ENCODE measurements at regions not wholly inside any gene's neighbourhood (a gene's known extent, or its start where the extent isn't known, plus 50 kb on each side); places are given as distances from the start of the nearest gene placed in this dataset.

DNA sequence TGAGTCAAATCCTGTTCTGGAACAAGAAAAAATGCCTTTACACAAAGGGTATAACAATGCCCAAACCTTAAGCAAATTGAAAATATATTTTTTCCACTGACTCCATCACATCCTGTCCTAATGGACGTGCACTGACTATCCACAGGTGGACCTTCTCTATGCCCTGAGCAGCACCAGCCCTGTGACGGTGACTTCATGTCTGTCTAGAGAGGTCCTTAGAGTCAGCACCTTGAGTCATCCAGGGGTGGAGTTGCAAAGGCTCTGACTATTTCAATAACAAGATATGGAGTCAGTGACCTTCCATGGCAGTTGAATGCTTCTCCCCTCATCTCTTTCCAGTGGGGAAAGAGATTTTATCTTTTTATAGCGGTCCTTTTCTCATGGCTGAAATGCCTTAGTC, 78.0 kb downstream of the YIPF5 start:
- Histone ChIP-seq H3K27ac (ENCODE audit: low read depth, low read length) (no peak overlapping the region), H3K9me3 (ENCODE audit: control insufficient read depth, insufficient read depth, low read length) (no peaks in the 10 kb centered on the region), H3K27me3 (ENCODE audit: control insufficient read depth, insufficient read depth, low read length) (peaks cover 58% of the 10 kb centered on the region), H3K36me3 (ENCODE audit: control insufficient read depth, insufficient read depth, low read length) (no peaks in the 10 kb centered on the region), H3K9ac (ENCODE audit: low read depth, low read length) (no peak overlapping the region), H3K4me1 (ENCODE audit: control insufficient read depth, insufficient read depth, low read length) (peaks cover 15% of the 10 kb centered on the region), H3K4me3 (ENCODE audit: low read depth, low read length) (no peak overlapping the region)

DNA sequence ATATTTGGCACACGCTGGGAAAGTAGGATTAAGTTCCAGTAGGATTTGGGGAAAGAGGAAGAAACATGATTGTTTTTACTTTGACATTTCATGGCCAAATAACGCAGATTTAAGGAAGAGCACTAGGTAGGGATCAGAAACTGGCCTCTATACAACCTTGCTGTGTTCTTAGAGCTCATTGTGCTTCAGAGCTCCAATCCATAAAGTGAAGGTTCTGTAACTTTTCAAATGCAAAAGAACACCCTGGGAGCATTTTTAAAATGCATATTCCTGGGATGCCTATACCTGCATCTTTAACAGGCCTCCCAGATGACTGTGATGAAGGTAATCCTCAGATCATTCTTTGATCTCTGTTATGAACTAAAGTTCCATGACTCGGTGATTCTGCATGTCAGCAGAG, 77.1 kb downstream of the YIPF5 start:
- H3K4me3 ChIP-seq (ENCODE audit: low read depth, low read length) = no peak overlapping the region
- H3K27ac ChIP-seq (ENCODE audit: low read depth, low read length) = no peak overlapping the region
- no peak overlapping the region for H3K9ac ChIP-seq (ENCODE audit: low read depth, low read length)
- H3K4me1 ChIP-seq (ENCODE audit: control insufficient read depth, insufficient read depth, low read length) = peaks cover 15% of the 10 kb centered on the region
- peaks cover 58% of the 10 kb centered on the region for H3K27me3 ChIP-seq (ENCODE audit: control insufficient read depth, insufficient read depth, low read length)
- H3K36me3 ChIP-seq (ENCODE audit: control insufficient read depth, insufficient read depth, low read length) = no peaks in the 10 kb centered on the region
- no peaks in the 10 kb centered on the region for H3K9me3 ChIP-seq (ENCODE audit: control insufficient read depth, insufficient read depth, low read length)

DNA sequence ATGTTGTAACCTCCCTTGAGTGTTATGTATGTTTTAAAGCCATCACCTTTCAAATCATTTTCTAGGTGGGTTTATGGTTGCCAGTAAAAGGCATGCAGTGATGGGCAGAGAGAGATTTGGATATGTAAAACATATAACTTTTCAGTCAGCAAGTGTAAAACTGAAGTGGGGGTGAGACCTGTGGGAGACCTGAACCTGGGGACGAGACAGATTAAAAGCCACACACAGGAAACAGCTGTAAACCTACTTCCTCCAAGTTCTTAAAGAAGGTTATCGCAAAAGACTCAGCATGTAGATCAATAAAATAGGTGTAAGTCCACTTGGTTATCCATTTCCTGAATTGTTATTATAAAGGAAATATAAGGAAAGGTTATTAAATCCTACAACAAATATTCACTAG, 76.6 kb downstream of the YIPF5 start:
- H3K27me3 ChIP-seq (ENCODE audit: control insufficient read depth, insufficient read depth, low read length) = peaks cover 58% of the 10 kb centered on the region
- peaks cover 15% of the 10 kb centered on the region for H3K4me1 ChIP-seq (ENCODE audit: control insufficient read depth, insufficient read depth, low read length)
- H3K27ac ChIP-seq (ENCODE audit: low read depth, low read length) = no peak overlapping the region
- no peak overlapping the region for H3K9ac ChIP-seq (ENCODE audit: low read depth, low read length)
- no peak overlapping the region for H3K4me3 ChIP-seq (ENCODE audit: low read depth, low read length)
- H3K9me3 ChIP-seq (ENCODE audit: control insufficient read depth, insufficient read depth, low read length) = no peaks in the 10 kb centered on the region
- no peaks in the 10 kb centered on the region for H3K36me3 ChIP-seq (ENCODE audit: control insufficient read depth, insufficient read depth, low read length)

DNA sequence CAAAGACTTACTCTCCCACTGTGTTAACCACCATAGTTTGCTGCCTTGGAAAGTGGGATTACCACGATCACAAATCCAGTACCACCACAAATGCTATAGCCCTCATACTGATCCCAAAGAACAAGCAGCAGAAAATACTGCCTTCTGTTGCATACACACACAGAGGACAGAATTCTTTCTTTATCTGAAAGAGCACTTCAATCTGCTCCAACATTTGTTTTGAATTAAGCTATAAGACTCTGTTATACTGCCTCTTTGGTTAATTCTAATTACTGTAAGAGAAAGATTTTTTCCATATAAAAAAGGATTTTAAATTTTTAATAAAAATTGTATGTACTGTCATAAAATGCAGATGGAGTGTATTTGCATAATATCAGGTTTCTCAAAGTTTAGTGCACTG, 69.8 kb downstream of the YIPF5 start:
- Histone ChIP-seq H3K4me3 (ENCODE audit: low read depth, low read length) (no peak overlapping the region), H3K36me3 (ENCODE audit: control insufficient read depth, insufficient read depth, low read length) (no peaks in the 10 kb centered on the region), H3K27ac (ENCODE audit: low read depth, low read length) (no peak overlapping the region), H3K27me3 (ENCODE audit: control insufficient read depth, insufficient read depth, low read length) (no peaks in the 10 kb centered on the region), H3K9ac (ENCODE audit: low read depth, low read length) (no peak overlapping the region), H3K9me3 (ENCODE audit: control insufficient read depth, insufficient read depth, low read length) (no peaks in the 10 kb centered on the region), H3K4me1 (ENCODE audit: control insufficient read depth, insufficient read depth, low read length) (no peaks in the 10 kb centered on the region)

DNA sequence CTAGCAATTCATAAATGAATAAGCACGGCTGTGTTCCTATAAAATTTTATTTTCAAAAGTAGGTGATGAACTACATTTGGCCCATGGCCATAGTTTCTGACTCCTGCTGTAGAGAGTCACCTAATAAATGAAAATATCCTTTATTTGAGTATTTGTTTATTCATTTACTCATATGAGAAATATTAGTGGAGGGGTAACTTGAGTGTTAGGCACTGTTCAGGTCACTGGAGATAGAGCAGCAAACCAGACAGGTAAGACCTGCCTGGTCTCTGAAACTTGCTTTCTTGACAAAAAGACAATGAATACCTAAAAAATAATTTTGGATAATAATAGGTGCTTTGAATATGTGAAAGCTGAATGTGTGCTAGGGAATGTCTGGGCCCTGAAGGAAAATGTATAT, 68.8 kb downstream of the YIPF5 start:
- H3K9ac ChIP-seq (ENCODE audit: low read depth, low read length) = no peak overlapping the region
- H3K27ac ChIP-seq (ENCODE audit: low read depth, low read length) = no peak overlapping the region
- no peaks in the 10 kb centered on the region for H3K9me3 ChIP-seq (ENCODE audit: control insufficient read depth, insufficient read depth, low read length)
- H3K4me1 ChIP-seq (ENCODE audit: control insufficient read depth, insufficient read depth, low read length) = no peaks in the 10 kb centered on the region
- H3K36me3 ChIP-seq (ENCODE audit: control insufficient read depth, insufficient read depth, low read length) = no peaks in the 10 kb centered on the region
- no peak overlapping the region for H3K4me3 ChIP-seq (ENCODE audit: low read depth, low read length)
- no peaks in the 10 kb centered on the region for H3K27me3 ChIP-seq (ENCODE audit: control insufficient read depth, insufficient read depth, low read length)

DNA sequence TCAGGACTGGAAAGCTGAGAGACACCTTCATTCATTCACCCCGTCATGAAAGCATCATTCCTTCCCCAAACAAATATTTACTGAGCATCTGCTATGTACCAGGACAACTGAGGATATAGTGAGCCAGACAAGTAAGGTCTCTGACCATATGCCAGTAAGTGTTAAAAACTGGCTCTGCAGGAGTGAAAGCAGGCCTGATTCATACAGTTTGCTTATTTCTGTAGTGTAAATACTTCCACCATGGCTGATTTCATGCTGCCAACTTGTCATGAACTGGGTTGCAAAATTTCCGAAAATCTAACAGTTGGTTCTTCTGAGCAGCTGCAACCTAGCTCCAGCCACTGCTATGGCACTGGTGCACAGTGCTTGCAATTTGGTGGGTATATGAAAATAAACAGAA, 68.1 kb downstream of the YIPF5 start:
- no peak overlapping the region for H3K9ac ChIP-seq (ENCODE audit: low read depth, low read length)
- no peaks in the 10 kb centered on the region for H3K4me1 ChIP-seq (ENCODE audit: control insufficient read depth, insufficient read depth, low read length)
- no peaks in the 10 kb centered on the region for H3K36me3 ChIP-seq (ENCODE audit: control insufficient read depth, insufficient read depth, low read length)
- no peaks in the 10 kb centered on the region for H3K9me3 ChIP-seq (ENCODE audit: control insufficient read depth, insufficient read depth, low read length)
- H3K27me3 ChIP-seq (ENCODE audit: control insufficient read depth, insufficient read depth, low read length) = no peaks in the 10 kb centered on the region
- no peak overlapping the region for H3K4me3 ChIP-seq (ENCODE audit: low read depth, low read length)
- no peak overlapping the region for H3K27ac ChIP-seq (ENCODE audit: low read depth, low read length)

DNA sequence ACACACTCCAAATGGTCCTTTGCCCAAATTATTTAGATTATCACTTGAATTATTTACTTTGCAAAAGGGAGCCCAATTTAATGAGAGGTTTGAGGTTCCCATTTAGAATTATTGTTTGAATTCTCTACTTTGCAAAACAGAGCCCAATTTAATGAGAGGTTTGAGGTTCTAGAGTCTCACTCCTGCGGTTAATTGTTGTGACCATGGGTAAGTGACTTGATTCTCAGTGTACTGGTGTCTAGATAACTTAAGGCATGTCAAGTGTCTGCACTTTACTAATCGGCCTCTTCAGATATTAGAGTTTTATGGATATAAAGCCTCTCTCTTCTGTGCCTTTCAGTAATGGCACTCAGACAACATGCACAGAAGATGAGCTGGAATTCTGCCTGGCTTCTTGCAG, 67.5 kb downstream of the YIPF5 start:
- H3K4me1 ChIP-seq (ENCODE audit: control insufficient read depth, insufficient read depth, low read length) = no peaks in the 10 kb centered on the region
- no peak overlapping the region for H3K4me3 ChIP-seq (ENCODE audit: low read depth, low read length)
- H3K27me3 ChIP-seq (ENCODE audit: control insufficient read depth, insufficient read depth, low read length) = no peaks in the 10 kb centered on the region
- no peaks in the 10 kb centered on the region for H3K36me3 ChIP-seq (ENCODE audit: control insufficient read depth, insufficient read depth, low read length)
- no peak overlapping the region for H3K9ac ChIP-seq (ENCODE audit: low read depth, low read length)
- no peaks in the 10 kb centered on the region for H3K9me3 ChIP-seq (ENCODE audit: control insufficient read depth, insufficient read depth, low read length)
- H3K27ac ChIP-seq (ENCODE audit: low read depth, low read length) = no peak overlapping the region

DNA sequence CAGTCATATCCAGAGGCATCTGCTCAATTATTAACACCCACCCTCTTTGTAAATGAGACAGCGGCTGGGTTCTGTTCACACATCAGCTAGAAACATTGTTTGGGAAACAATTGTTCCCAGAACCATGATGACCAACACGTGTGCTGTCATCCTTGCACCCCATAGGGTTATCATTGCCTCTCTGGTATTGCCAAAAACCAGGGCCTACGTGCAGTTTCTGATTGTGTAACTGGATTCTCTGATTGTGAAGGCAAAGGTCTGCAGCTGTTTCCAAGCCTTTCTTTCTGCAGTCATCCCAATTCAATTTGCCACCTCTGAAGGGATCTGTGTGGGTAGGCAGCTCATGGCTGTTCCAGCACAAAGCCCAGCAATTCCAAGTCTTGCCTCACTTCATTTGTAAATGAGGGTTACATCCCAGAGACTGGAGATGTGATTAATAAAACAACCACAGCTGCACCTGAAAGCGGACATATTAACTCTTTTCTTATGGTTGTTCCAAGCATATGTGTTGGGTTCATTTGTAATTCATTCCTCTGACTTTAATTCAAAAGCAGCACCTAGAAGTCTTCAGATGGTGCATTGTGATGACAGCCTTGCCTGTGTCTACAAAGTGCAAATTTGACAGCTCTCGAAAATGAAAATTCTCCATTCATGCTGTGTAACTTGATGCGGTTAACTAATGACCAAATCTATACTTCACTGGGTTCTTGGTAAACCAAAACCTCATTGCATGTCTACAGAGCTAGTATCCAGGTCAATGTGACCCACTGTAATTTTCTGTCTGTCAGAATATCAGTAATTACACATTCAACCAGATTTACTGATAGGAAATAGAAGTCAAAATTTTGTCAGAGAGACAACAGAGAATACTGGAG, 66.6 kb downstream of the YIPF5 start:
- Histone ChIP-seq H3K9me3 (ENCODE audit: control insufficient read depth, insufficient read depth, low read length) (no peaks in the 10 kb centered on the region), H3K27ac (ENCODE audit: low read depth, low read length) (no peak overlapping the region), H3K36me3 (ENCODE audit: control insufficient read depth, insufficient read depth, low read length) (no peaks in the 10 kb centered on the region), H3K9ac (ENCODE audit: low read depth, low read length) (no peak overlapping the region), H3K27me3 (ENCODE audit: control insufficient read depth, insufficient read depth, low read length) (no peaks in the 10 kb centered on the region), H3K4me3 (ENCODE audit: low read depth, low read length) (no peak overlapping the region), H3K4me1 (ENCODE audit: control insufficient read depth, insufficient read depth, low read length) (no peaks in the 10 kb centered on the region)

DNA sequence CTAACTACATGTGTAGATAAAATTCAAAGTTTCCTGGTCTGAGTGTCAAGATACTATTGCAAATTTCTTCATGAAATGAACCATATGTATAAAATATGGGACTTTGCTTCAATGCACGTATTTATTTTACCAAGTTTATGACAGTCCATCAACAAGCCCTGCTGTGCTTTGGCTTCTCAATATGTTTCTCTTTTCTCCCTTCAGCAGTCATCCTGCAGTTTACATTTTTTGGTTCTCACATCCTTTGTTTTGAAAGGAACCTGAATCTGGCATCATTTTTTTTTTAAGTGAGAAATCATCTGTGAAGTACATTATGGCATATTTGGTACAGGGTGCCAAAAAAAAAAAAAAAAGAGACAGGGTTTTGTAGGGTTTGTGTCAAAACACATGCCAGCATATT, 65.1 kb downstream of the YIPF5 start:
- Histone ChIP-seq H3K9ac (ENCODE audit: low read depth, low read length) (no peak overlapping the region), H3K27ac (ENCODE audit: low read depth, low read length) (no peak overlapping the region), H3K4me1 (ENCODE audit: control insufficient read depth, insufficient read depth, low read length) (no peaks in the 10 kb centered on the region), H3K9me3 (ENCODE audit: control insufficient read depth, insufficient read depth, low read length) (no peaks in the 10 kb centered on the region), H3K36me3 (ENCODE audit: control insufficient read depth, insufficient read depth, low read length) (no peaks in the 10 kb centered on the region), H3K27me3 (ENCODE audit: control insufficient read depth, insufficient read depth, low read length) (no peaks in the 10 kb centered on the region), H3K4me3 (ENCODE audit: low read depth, low read length) (no peak overlapping the region)

DNA sequence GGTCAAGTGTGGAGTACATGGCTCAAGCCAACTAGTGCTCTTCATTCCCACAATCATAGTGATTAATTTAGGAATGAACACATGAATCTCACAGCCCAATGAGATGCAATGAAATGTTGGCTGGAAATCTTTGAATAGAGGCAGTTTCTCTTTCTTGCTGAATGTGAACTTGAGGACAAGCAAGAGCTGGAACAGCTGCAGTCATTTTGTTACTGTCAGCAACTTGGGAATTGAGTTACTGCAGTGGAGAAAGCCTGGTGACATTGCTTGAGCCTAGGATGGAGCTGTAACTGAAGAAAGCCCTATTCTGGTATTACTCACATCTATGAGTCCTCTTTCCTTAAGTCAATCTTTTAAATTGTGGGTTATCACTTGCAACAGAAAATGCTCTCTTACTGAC, 62.3 kb downstream of the YIPF5 start:
- no peaks in the 10 kb centered on the region for H3K27me3 ChIP-seq (ENCODE audit: control insufficient read depth, insufficient read depth, low read length)
- H3K4me3 ChIP-seq (ENCODE audit: low read depth, low read length) = no peak overlapping the region
- H3K36me3 ChIP-seq (ENCODE audit: control insufficient read depth, insufficient read depth, low read length) = no peaks in the 10 kb centered on the region
- H3K9me3 ChIP-seq (ENCODE audit: control insufficient read depth, insufficient read depth, low read length) = no peaks in the 10 kb centered on the region
- H3K9ac ChIP-seq (ENCODE audit: low read depth, low read length) = no peak overlapping the region
- H3K27ac ChIP-seq (ENCODE audit: low read depth, low read length) = no peak overlapping the region
- H3K4me1 ChIP-seq (ENCODE audit: control insufficient read depth, insufficient read depth, low read length) = no peaks in the 10 kb centered on the region
